Mammary epithelial cell (primary cell): ENCODE measurements at regions not wholly inside any gene's neighbourhood (a gene's known extent, or its start where the extent isn't known, plus 50 kb on each side); places are given as distances from the start of the nearest gene placed in this dataset.

Source experiments
- EZH2 ChIP-seq: IDR thresholded peaks from 2 replicates; pipeline ENCODE4 v1.6.1; 2012; ENCODE audit warnings: low read length, inconsistent platforms, borderline replicate concordance
- TF ChIP-seq, protein P1 (sequence below), 2 donors: IDR thresholded peaks in 1 of 2; conservative IDR thresholded peaks in 1 of 2; 2 replicates each; pipeline ENCODE4 v1.5.1; 2011 to 2012; ENCODE audit warnings: inconsistent platforms in 2 of 2, low read length in 2 of 2, mild to moderate bottlenecking in 2 of 2, control low read depth in 1 of 2, low read depth in 1 of 2; ENCODE audit not compliant: insufficient read depth in 1 of 2; ENCODE audit errors: extremely low read depth in 1 of 2

GRCh38 chrX:10095246-10095645, 61.5 kb upstream of the CLCN4 start:
- TF ChIP-seq, protein P1, sequence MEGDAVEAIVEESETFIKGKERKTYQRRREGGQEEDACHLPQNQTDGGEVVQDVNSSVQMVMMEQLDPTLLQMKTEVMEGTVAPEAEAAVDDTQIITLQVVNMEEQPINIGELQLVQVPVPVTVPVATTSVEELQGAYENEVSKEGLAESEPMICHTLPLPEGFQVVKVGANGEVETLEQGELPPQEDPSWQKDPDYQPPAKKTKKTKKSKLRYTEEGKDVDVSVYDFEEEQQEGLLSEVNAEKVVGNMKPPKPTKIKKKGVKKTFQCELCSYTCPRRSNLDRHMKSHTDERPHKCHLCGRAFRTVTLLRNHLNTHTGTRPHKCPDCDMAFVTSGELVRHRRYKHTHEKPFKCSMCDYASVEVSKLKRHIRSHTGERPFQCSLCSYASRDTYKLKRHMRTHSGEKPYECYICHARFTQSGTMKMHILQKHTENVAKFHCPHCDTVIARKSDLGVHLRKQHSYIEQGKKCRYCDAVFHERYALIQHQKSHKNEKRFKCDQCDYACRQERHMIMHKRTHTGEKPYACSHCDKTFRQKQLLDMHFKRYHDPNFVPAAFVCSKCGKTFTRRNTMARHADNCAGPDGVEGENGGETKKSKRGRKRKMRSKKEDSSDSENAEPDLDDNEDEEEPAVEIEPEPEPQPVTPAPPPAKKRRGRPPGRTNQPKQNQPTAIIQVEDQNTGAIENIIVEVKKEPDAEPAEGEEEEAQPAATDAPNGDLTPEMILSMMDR (conservative IDR thresholded peaks at IDR 0.05 in 1 of 2, IDR thresholded peaks at IDR 0.05 in 1 of 2; ENCODE audit: extremely low read depth in 1 of 2, insufficient read depth in 1 of 2, low read depth in 1 of 2, low read length in 2 of 2), result no peak
- TF ChIP-seq EZH2, result no peak
